Activated naive CD8-positive, alpha-beta T cell (primary cell): ENCODE measurements at regions not wholly inside any gene's neighbourhood (a gene's known extent, or its start where the extent isn't known, plus 50 kb on each side); places are given as distances from the start of the nearest gene placed in this dataset.

Experiments used
- H3K27ac Mint-ChIP-seq: one replicate; pipeline ENCODE4 v1.8.0; 2021; ENCODE audit warnings: mixed read lengths
- H3K27me3 Mint-ChIP-seq: one replicate; pipeline ENCODE4 v1.8.0; 2021; ENCODE audit warnings: mixed read lengths
- H3K36me3 Mint-ChIP-seq: one replicate; pipeline ENCODE4 v1.8.0; 2021; ENCODE audit warnings: mixed read lengths
- H3K4me1 Mint-ChIP-seq: one replicate; pipeline ENCODE4 v1.8.0; 2021; ENCODE audit warnings: low read depth, mixed read lengths
- H3K4me3 Mint-ChIP-seq: one replicate; pipeline ENCODE4 v1.8.0; 2021; ENCODE audit warnings: mild to moderate bottlenecking, mixed read lengths
- H3K9me3 Mint-ChIP-seq: one replicate; pipeline ENCODE4 v1.8.0; 2021; ENCODE audit warnings: low read depth, mixed read lengths

GRCh38 chr11:45597097-45597496 lies 68.3 kb downstream of the CHST1 start:
- H3K27ac Mint-ChIP-seq, result no peak overlapping the region
- H3K4me3 Mint-ChIP-seq, result no peak overlapping the region
- no peaks in the 10 kb centered on the region for H3K9me3 Mint-ChIP-seq
- no peaks in the 10 kb centered on the region for H3K36me3 Mint-ChIP-seq
- peaks cover 4% of the 10 kb centered on the region for H3K27me3 Mint-ChIP-seq
- H3K4me1 Mint-ChIP-seq, result no peaks in the 10 kb centered on the region

GRCh38 chr11:45596571-45596970 lies 68.9 kb downstream of the CHST1 start:
- H3K4me3 Mint-ChIP-seq, result no peak overlapping the region
- H3K27me3 Mint-ChIP-seq, result peaks cover 4% of the 10 kb centered on the region
- H3K9me3 Mint-ChIP-seq, result no peaks in the 10 kb centered on the region
- H3K36me3 Mint-ChIP-seq, result no peaks in the 10 kb centered on the region
- no peak overlapping the region for H3K27ac Mint-ChIP-seq
- H3K4me1 Mint-ChIP-seq, result no peaks in the 10 kb centered on the region

- no peaks in the 10 kb centered on the region for H3K36me3 Mint-ChIP-seq
- H3K4me3 Mint-ChIP-seq, result no peak overlapping the region
- H3K27ac Mint-ChIP-seq, result no peak overlapping the region
- no peaks in the 10 kb centered on the region for H3K9me3 Mint-ChIP-seq
- H3K27me3 Mint-ChIP-seq, result peaks cover 2% of the 10 kb centered on the region
- no peaks in the 10 kb centered on the region for H3K4me1 Mint-ChIP-seq
Measured at GRCh38 chr11:45593992-45594391, 71.4 kb downstream of the CHST1 start.

- Mint-ChIP-seq H3K4me3 (no peak overlapping the region), H3K27me3 (peaks cover 2% of the 10 kb centered on the region), H3K9me3 (no peaks in the 10 kb centered on the region), H3K4me1 (no peaks in the 10 kb centered on the region), H3K36me3 (no peaks in the 10 kb centered on the region), H3K27ac (no peak overlapping the region)
Measured at GRCh38 chr11:45592636-45593035, 72.8 kb downstream of the CHST1 start.

GRCh38 chr11:45590743-45591142 lies 74.7 kb downstream of the CHST1 start:
- Mint-ChIP-seq H3K4me3 (no peak overlapping the region), H3K9me3 (no peaks in the 10 kb centered on the region), H3K27ac (no peak overlapping the region), H3K36me3 (no peaks in the 10 kb centered on the region), H3K4me1 (no peaks in the 10 kb centered on the region), H3K27me3 (peaks cover under 1% of the 10 kb centered on the region)

- no peaks in the 10 kb centered on the region for H3K9me3 Mint-ChIP-seq
- H3K4me1 Mint-ChIP-seq, result no peaks in the 10 kb centered on the region
- H3K27ac Mint-ChIP-seq, result no peak overlapping the region
- no peaks in the 10 kb centered on the region for H3K36me3 Mint-ChIP-seq
- H3K4me3 Mint-ChIP-seq, result no peak overlapping the region
- peaks cover 10% of the 10 kb centered on the region for H3K27me3 Mint-ChIP-seq
Measured at GRCh38 chr11:45585205-45585604, 80.2 kb downstream of the CHST1 start.

- Mint-ChIP-seq H3K36me3 (no peaks in the 10 kb centered on the region), H3K9me3 (no peaks in the 10 kb centered on the region), H3K27me3 (peaks cover 12% of the 10 kb centered on the region), H3K4me1 (no peaks in the 10 kb centered on the region), H3K27ac (no peak overlapping the region), H3K4me3 (no peak overlapping the region)
Measured at GRCh38 chr11:45583981-45584566, 81.3 kb downstream of the CHST1 start.

GRCh38 chr11:45580399-45580798 lies 85.0 kb downstream of the CHST1 start:
- Mint-ChIP-seq H3K4me1 (no peaks in the 10 kb centered on the region), H3K36me3 (no peaks in the 10 kb centered on the region), H3K4me3 (no peak overlapping the region), H3K27ac (no peak overlapping the region), H3K9me3 (no peaks in the 10 kb centered on the region), H3K27me3 (peaks cover 17% of the 10 kb centered on the region)

- no peak overlapping the region for H3K4me3 Mint-ChIP-seq
- peaks cover 19% of the 10 kb centered on the region for H3K27me3 Mint-ChIP-seq
- no peaks in the 10 kb centered on the region for H3K4me1 Mint-ChIP-seq
- no peak overlapping the region for H3K27ac Mint-ChIP-seq
- H3K9me3 Mint-ChIP-seq, result no peaks in the 10 kb centered on the region
- H3K36me3 Mint-ChIP-seq, result no peaks in the 10 kb centered on the region
Measured at GRCh38 chr11:45578316-45578715, 87.1 kb downstream of the CHST1 start.

- no peaks in the 10 kb centered on the region for H3K4me1 Mint-ChIP-seq
- H3K9me3 Mint-ChIP-seq, result no peaks in the 10 kb centered on the region
- peaks cover 19% of the 10 kb centered on the region for H3K27me3 Mint-ChIP-seq
- no peak overlapping the region for H3K4me3 Mint-ChIP-seq
- no peaks in the 10 kb centered on the region for H3K36me3 Mint-ChIP-seq
- no peak overlapping the region for H3K27ac Mint-ChIP-seq
Measured at GRCh38 chr11:45577752-45578151, 87.7 kb downstream of the CHST1 start.

- H3K36me3 Mint-ChIP-seq, result no peaks in the 10 kb centered on the region
- no peak overlapping the region for H3K27ac Mint-ChIP-seq
- no peak overlapping the region for H3K4me3 Mint-ChIP-seq
- no peaks in the 10 kb centered on the region for H3K4me1 Mint-ChIP-seq
- H3K9me3 Mint-ChIP-seq, result no peaks in the 10 kb centered on the region
- peaks cover 14% of the 10 kb centered on the region for H3K27me3 Mint-ChIP-seq
Measured at GRCh38 chr11:45576461-45577215, 88.8 kb downstream of the CHST1 start.

GRCh38 chr11:45573728-45574127 lies 91.7 kb downstream of the CHST1 start:
- Mint-ChIP-seq H3K9me3 (no peaks in the 10 kb centered on the region), H3K27me3 (peaks cover 7% of the 10 kb centered on the region), H3K36me3 (no peaks in the 10 kb centered on the region), H3K27ac (no peak overlapping the region), H3K4me1 (no peaks in the 10 kb centered on the region), H3K4me3 (no peak overlapping the region)

GRCh38 chr11:45572354-45573123 lies 92.9 kb downstream of the CHST1 start:
- Mint-ChIP-seq H3K36me3 (no peaks in the 10 kb centered on the region), H3K9me3 (no peaks in the 10 kb centered on the region), H3K27ac (no peak overlapping the region), H3K4me1 (no peaks in the 10 kb centered on the region), H3K4me3 (no peak overlapping the region), H3K27me3 (peaks cover 7% of the 10 kb centered on the region)

GRCh38 chr11:45569776-45570175 lies 95.6 kb downstream of the CHST1 start:
- H3K9me3 Mint-ChIP-seq, result no peaks in the 10 kb centered on the region
- no peak overlapping the region for H3K27ac Mint-ChIP-seq

GRCh38 chr11:45568049-45568448 lies 97.4 kb downstream of the CHST1 start:
- H3K27me3 Mint-ChIP-seq, result peaks cover 3% of the 10 kb centered on the region
- H3K27ac Mint-ChIP-seq, result no peak overlapping the region
- H3K4me3 Mint-ChIP-seq, result no peak overlapping the region
- no peaks in the 10 kb centered on the region for H3K36me3 Mint-ChIP-seq
- H3K9me3 Mint-ChIP-seq, result no peaks in the 10 kb centered on the region
- H3K4me1 Mint-ChIP-seq, result no peaks in the 10 kb centered on the region

More at GRCh38 chr11:45569776-45570175, 95.6 kb downstream of the CHST1 start:
- no peaks in the 10 kb centered on the region for H3K4me1 Mint-ChIP-seq
- H3K36me3 Mint-ChIP-seq, result no peaks in the 10 kb centered on the region
- H3K27me3 Mint-ChIP-seq, result peaks cover 5% of the 10 kb centered on the region
- no peak overlapping the region for H3K4me3 Mint-ChIP-seq
